ENCODE measurements at regions not wholly inside any gene's neighbourhood (a gene's known extent, or its start where the extent isn't known, plus 50 kb on each side); places are given as distances from the start of the nearest gene placed in this dataset.

- no peak for DNase-seq
Measured at GRCh38 chr5:68543212-68543611, 327.7 kb downstream of the PIK3R1 start.

- DNase-seq, result no peak
Measured at GRCh38 chr5:68544091-68544647, 328.6 kb downstream of the PIK3R1 start.

- no peak for DNase-seq
Measured at GRCh38 chr5:68544648-68545552, 329.3 kb downstream of the PIK3R1 start.

GRCh38 chr5:68545636-68546295 is 330.2 kb downstream of the PIK3R1 start:
- no peak for DNase-seq

GRCh38 chr5:68547056-68547455 is 331.5 kb downstream of the PIK3R1 start:
- DNase-seq, result no peak

- DNase-seq, result no peak
Measured at GRCh38 chr5:68547622-68548021, 332.1 kb downstream of the PIK3R1 start.

GRCh38 chr5:68548959-68549676 is 333.6 kb downstream of the PIK3R1 start:
- no peak for DNase-seq

- no peak for DNase-seq
Measured at GRCh38 chr5:68550015-68550414, 334.5 kb downstream of the PIK3R1 start.

GRCh38 chr5:68551436-68551835 is 335.9 kb downstream of the PIK3R1 start:
- DNase-seq, result no peak

- DNase-seq, result no peak
Measured at GRCh38 chr5:68554571-68555279, 339.2 kb downstream of the PIK3R1 start.

GRCh38 chr5:68555907-68556681 is 340.5 kb downstream of the PIK3R1 start:
- DNase-seq, result no peak

- no peak for DNase-seq
Measured at GRCh38 chr5:68557162-68557936, 341.8 kb downstream of the PIK3R1 start.

GRCh38 chr5:68562308-68562707 is 346.8 kb downstream of the PIK3R1 start:
- DNase-seq, result no peak

GRCh38 chr5:68565427-68565826 is 349.9 kb downstream of the PIK3R1 start:
- DNase-seq, result no peak

GRCh38 chr5:68576805-68577204 is 361.2 kb downstream of the PIK3R1 start:
- no peak for DNase-seq

- no peak for DNase-seq
Measured at GRCh38 chr5:68582284-68582683, 366.7 kb downstream of the PIK3R1 start.

- DNase-seq, result no peak
Measured at GRCh38 chr5:68587171-68587570, 371.6 kb downstream of the PIK3R1 start.

- no peak for DNase-seq
Measured at GRCh38 chr5:68591850-68592249, 376.3 kb downstream of the PIK3R1 start.

- no peak for DNase-seq
Measured at GRCh38 chr5:68592351-68592750, 376.8 kb downstream of the PIK3R1 start.

GRCh38 chr5:68593211-68593671 is 377.7 kb downstream of the PIK3R1 start:
- no peak for DNase-seq

- DNase-seq, result no peak
Measured at GRCh38 chr5:68612972-68613371, 397.4 kb downstream of the PIK3R1 start.

All from CD4-positive, alpha-beta T cell treated with Interleukin-12 subunit alpha and Interleukin-12 subunit beta, for 1 hour (primary cell).